Adrenal gland (tissue), 5 donors: ENCODE measurements at regions not wholly inside any gene's neighbourhood (a gene's known extent, or its start where the extent isn't known, plus 50 kb on each side); places are given as distances from the start of the nearest gene placed in this dataset.

ENCODE experiments used
- CTCF ChIP-seq, 6 experiments: fragments of 450-650 bp in 4 of 6; fragments of 200-600 bp in 2 of 6; sonication (generic) in 1 of 6; IDR thresholded peaks; 1 replicate in 5 of 6; 2 replicates in 1 of 6; pipeline versions ENCODE4 v1.5.1 to v1.8.0; 2016 to 2021; ENCODE audit warnings: antibody characterized with exemption in 6 of 6, mild to moderate bottlenecking in 2 of 6, moderate library complexity in 1 of 6
- POLR2A ChIP-seq, 2 donors: fragments of 450-650 bp; IDR thresholded peaks; one replicate each; pipeline ENCODE4 v1.6.1; 2017; ENCODE audit warnings: antibody characterized with exemption in 2 of 2, mild to moderate bottlenecking in 2 of 2, moderate library complexity in 1 of 2
- donor health status: DM: no; HTN: no; CAD: no.

- no peak for TF ChIP-seq CTCF (IDR thresholded peaks at IDR 0.05)
- TF ChIP-seq POLR2A (IDR thresholded peaks at IDR 0.05): no peak
Measured at GRCh38 chr9:73229543-73229942, 77.9 kb downstream of the ANXA1 start.
